ENCODE measurements at regions not wholly inside any gene's neighbourhood (a gene's known extent, or its start where the extent isn't known, plus 50 kb on each side); places are given as distances from the start of the nearest gene placed in this dataset.

DNA sequence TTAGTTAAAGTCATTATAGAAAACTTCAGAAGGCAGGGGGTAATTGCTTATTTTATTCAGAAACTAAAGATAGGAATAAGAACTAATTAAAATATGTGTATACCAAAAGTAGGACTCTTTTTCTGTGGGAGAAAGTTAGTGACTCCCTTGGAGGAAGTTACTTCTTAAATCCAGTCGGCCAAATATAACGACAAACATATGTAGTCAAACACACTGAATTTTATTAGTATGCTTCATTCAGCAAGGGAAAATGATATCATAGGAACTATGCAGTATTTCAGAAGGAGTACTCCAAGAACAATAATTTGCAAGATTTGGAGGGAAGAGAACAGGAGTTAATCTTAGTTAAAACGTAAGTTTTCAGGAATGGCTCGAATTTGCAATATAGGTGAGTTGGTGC, 432.6 kb downstream of the CYLC2 start:
- DNase-seq (ENCODE audit: low spot score) (no peak), FAIRE-seq (no peak), ATAC-seq (no peak)
- CTCF ChIA-PET (ENCODE audit: low intra/inter-chr PET ratio, low total read pairs): no interaction called here
- no peak overlapping the region for H3K4me3 ChIP-seq (replicated peaks in 1 of 3; ENCODE audit: insufficient read depth in 1 of 3, low read depth in 2 of 3, low read length in 3 of 3)
- H3K4me1 ChIP-seq (ENCODE audit: insufficient read depth, low read length): no peaks in the 10 kb centered on the region
- in situ Hi-C loops (cut with HindIII; ENCODE audit: extremely low pct_ligation_motif_present, low pct_unique_long_range_greater_than_20kb) (no loop called here), intact Hi-C loops (cut with micrococcal nuclease; ENCODE audit: unreplicated experiment) (no loop called here)
- POLR2A ChIA-PET: no interaction called here
- WGBS (ENCODE audit: low lambda C conversion rate): 0% methylated on average over 4 of the region's 4 CpGs
- peaks cover 6% of the 10 kb centered on the region; the same call in 1 of the 2 replicates for H3K9me3 ChIP-seq (ENCODE audit: low read length)
- BruUV-seq (replicated peaks): no TSS peak
- no peaks in the 10 kb centered on the region for H3K27me3 ChIP-seq (ENCODE audit: control insufficient read depth in 1 of 2, insufficient read depth in 2 of 2, low read length in 2 of 2)
- no peaks in the 10 kb centered on the region for H3K79me2 ChIP-seq (ENCODE audit: insufficient read depth, low read length)
- no peaks in the 10 kb centered on the region for H3K36me3 ChIP-seq (replicated peaks in 1 of 2; ENCODE audit: control insufficient read depth in 1 of 2, insufficient read depth in 2 of 2, low read length in 2 of 2)
- H4K20me1 ChIP-seq (ENCODE audit: insufficient read depth, low read length): no peaks in the 10 kb centered on the region
- H3K27ac ChIP-seq (ENCODE audit: extremely low read length, insufficient read depth, low read length): no peak overlapping the region
- no peak overlapping the region for H3K4me2 ChIP-seq (ENCODE audit: low read depth, low read length)
- H3K9ac ChIP-seq (ENCODE audit: insufficient read depth, low read depth, low read length): no peak overlapping the region
- H2AFZ ChIP-seq (ENCODE audit: low read length): no peak overlapping the region
- TF ChIP-seq, protein P1, sequence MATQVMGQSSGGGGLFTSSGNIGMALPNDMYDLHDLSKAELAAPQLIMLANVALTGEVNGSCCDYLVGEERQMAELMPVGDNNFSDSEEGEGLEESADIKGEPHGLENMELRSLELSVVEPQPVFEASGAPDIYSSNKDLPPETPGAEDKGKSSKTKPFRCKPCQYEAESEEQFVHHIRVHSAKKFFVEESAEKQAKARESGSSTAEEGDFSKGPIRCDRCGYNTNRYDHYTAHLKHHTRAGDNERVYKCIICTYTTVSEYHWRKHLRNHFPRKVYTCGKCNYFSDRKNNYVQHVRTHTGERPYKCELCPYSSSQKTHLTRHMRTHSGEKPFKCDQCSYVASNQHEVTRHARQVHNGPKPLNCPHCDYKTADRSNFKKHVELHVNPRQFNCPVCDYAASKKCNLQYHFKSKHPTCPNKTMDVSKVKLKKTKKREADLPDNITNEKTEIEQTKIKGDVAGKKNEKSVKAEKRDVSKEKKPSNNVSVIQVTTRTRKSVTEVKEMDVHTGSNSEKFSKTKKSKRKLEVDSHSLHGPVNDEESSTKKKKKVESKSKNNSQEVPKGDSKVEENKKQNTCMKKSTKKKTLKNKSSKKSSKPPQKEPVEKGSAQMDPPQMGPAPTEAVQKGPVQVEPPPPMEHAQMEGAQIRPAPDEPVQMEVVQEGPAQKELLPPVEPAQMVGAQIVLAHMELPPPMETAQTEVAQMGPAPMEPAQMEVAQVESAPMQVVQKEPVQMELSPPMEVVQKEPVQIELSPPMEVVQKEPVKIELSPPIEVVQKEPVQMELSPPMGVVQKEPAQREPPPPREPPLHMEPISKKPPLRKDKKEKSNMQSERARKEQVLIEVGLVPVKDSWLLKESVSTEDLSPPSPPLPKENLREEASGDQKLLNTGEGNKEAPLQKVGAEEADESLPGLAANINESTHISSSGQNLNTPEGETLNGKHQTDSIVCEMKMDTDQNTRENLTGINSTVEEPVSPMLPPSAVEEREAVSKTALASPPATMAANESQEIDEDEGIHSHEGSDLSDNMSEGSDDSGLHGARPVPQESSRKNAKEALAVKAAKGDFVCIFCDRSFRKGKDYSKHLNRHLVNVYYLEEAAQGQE (IDR thresholded peaks at IDR 0.05; ENCODE audit: borderline replicate concordance in 1 of 2, low read depth in 1 of 2, low read length in 2 of 2): no peak
- TF ChIP-seq POLR2A (IDR thresholded peaks at IDR 0.05; ENCODE audit: insufficient read depth in 1 of 2, low read depth in 2 of 2, low read length in 2 of 2) (no peak), GABPB1 (CRISPR knock-in tag; IDR thresholded peaks at IDR 0.05) (no peak), THAP7 (CRISPR knock-in tag; IDR thresholded peaks at IDR 0.05) (no peak), ZNF782 (CRISPR knock-in tag; IDR thresholded peaks at IDR 0.05; ENCODE audit: borderline replicate concordance) (no peak), ESRRA (CRISPR knock-in tag; IDR thresholded peaks at IDR 0.05; ENCODE audit: low read depth) (no peak), RAD21 (CRISPR knock-in tag; IDR thresholded peaks at IDR 0.05) (no peak), EHMT2 (IDR thresholded peaks at IDR 0.05; ENCODE audit: borderline replicate concordance, low read depth, low read length) (no peak), ZNF768 (CRISPR knock-in tag; IDR thresholded peaks at IDR 0.05) (no peak), ZNF350 (CRISPR knock-in tag; IDR thresholded peaks at IDR 0.05; ENCODE audit: borderline replicate concordance, low read depth) (no peak), ZNF124 (CRISPR knock-in tag; IDR thresholded peaks at IDR 0.05) (no peak), ZNF619 (CRISPR knock-in tag; IDR thresholded peaks at IDR 0.05) (no peak), ZNF800 (CRISPR knock-in tag; IDR thresholded peaks at IDR 0.05) (no peak), HDAC1 (CRISPR knock-in tag; IDR thresholded peaks at IDR 0.05) (no peak), KLF15 (CRISPR knock-in tag; IDR thresholded peaks at IDR 0.05; ENCODE audit: borderline replicate concordance) (no peak)
- TF ChIP-seq, protein P2, sequence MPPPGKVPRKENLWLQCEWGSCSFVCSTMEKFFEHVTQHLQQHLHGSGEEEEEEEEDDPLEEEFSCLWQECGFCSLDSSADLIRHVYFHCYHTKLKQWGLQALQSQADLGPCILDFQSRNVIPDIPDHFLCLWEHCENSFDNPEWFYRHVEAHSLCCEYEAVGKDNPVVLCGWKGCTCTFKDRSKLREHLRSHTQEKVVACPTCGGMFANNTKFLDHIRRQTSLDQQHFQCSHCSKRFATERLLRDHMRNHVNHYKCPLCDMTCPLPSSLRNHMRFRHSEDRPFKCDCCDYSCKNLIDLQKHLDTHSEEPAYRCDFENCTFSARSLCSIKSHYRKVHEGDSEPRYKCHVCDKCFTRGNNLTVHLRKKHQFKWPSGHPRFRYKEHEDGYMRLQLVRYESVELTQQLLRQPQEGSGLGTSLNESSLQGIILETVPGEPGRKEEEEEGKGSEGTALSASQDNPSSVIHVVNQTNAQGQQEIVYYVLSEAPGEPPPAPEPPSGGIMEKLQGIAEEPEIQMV (CRISPR knock-in tag; IDR thresholded peaks at IDR 0.05; ENCODE audit: low read depth): no peak
- TF ChIP-seq, protein P3, sequence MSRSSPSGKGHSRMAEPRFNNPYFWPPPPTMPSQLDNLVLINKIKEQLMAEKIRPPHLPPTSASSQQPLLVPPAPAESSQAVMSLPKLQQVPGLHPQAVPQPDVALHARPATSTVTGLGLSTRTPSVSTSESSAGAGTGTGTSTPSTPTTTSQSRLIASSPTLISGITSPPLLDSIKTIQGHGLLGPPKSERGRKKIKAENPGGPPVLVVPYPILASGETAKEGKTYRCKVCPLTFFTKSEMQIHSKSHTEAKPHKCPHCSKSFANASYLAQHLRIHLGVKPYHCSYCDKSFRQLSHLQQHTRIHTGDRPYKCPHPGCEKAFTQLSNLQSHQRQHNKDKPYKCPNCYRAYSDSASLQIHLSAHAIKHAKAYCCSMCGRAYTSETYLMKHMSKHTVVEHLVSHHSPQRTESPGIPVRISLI (CRISPR knock-in tag; IDR thresholded peaks at IDR 0.05; ENCODE audit: borderline replicate concordance): no peak
